ENCODE measurements at regions not wholly inside any gene's neighbourhood (a gene's known extent, or its start where the extent isn't known, plus 50 kb on each side); places are given as distances from the start of the nearest gene placed in this dataset.

- TF ChIP-seq POLR2A (IDR thresholded peaks at IDR 0.05; ENCODE audit: low read depth, low read length) = no peak
- no peak for TF ChIP-seq POU2F2 (IDR thresholded peaks at IDR 0.05; ENCODE audit: low read depth, low read length)
- TF ChIP-seq TAF1 (IDR thresholded peaks at IDR 0.05; ENCODE audit: low read depth, low read length) = no peak
- no peak for TF ChIP-seq POLR2AphosphoS5 (IDR thresholded peaks at IDR 0.05; ENCODE audit: low read depth, low read length)
Observed at GRCh38 chr2:105580870-105581554, 163.7 kb upstream of the NCK2 start.
